ENCODE measurements at regions not wholly inside any gene's neighbourhood (a gene's known extent, or its start where the extent isn't known, plus 50 kb on each side); places are given as distances from the start of the nearest gene placed in this dataset.

DNA sequence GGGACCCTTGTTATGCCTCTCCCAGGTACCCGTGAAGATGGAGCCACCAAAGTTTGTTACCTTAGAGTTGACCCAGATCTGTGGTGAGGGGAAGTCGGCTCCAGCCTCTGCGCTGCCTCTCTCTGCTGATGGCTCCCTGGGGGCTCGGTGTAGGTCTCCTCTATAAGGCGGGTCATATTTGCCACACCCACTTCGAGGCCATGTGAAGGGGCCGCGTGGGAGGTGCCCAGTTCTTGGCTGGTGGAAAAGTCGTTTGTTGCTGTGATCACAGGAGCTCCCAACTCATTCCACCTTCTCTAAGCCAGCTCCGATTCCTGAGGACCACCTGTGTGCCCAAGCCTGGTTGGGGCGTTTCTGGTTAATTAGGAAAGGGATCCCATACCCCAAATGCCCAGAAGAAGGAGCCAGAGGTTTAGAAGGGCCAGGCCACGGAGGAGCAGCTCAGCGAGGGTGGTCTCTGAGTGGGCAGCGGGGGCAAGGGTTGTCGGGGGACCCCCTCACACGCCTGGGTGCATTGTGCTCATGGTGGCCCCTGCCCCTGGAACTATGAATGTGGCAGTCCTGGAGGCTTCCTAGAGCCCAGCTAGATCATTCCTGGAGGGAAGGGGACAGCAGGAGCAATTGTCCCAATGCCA is 296.5 kb downstream of the ZNF536 start:
- no peak overlapping the region for H3K4me3 ChIP-seq
- H3K4me1 ChIP-seq (ENCODE audit: low read depth), result peaks cover 5% of the 10 kb centered on the region
- H3K27me3 ChIP-seq, result peaks cover 48% of the 10 kb centered on the region
- H3K36me3 ChIP-seq, result no peaks in the 10 kb centered on the region
- TF ChIP-seq, protein P1, sequence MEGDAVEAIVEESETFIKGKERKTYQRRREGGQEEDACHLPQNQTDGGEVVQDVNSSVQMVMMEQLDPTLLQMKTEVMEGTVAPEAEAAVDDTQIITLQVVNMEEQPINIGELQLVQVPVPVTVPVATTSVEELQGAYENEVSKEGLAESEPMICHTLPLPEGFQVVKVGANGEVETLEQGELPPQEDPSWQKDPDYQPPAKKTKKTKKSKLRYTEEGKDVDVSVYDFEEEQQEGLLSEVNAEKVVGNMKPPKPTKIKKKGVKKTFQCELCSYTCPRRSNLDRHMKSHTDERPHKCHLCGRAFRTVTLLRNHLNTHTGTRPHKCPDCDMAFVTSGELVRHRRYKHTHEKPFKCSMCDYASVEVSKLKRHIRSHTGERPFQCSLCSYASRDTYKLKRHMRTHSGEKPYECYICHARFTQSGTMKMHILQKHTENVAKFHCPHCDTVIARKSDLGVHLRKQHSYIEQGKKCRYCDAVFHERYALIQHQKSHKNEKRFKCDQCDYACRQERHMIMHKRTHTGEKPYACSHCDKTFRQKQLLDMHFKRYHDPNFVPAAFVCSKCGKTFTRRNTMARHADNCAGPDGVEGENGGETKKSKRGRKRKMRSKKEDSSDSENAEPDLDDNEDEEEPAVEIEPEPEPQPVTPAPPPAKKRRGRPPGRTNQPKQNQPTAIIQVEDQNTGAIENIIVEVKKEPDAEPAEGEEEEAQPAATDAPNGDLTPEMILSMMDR (IDR thresholded peaks at IDR 0.05; ENCODE audit: low read depth, low read length), result no peak
- no peak for DNase-seq (ENCODE audit: low read depth in 1 of 2, low spot score in 1 of 2)
- no peaks in the 10 kb centered on the region for H3K9me3 ChIP-seq (ENCODE audit: low read depth)
- no peak overlapping the region for H3K27ac ChIP-seq

DNA sequence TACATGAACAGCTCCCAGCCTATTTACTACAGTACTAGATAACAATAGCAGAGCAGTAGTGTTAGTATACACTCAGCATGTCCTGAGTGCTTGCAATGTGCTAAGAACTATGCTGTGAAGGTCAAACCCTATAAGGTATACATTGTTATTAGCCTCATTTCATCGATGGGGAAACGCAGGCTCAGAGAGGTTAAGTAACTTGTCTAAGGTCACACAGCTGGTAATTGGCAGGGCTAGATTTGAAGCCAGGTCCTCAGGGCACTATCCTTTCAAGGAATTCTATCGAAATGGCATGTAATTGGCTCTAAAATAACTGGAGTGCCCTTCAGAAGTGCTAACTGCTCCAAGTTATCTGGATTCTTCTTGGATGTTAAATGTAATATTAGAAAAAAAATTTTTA is 295.6 kb downstream of the ZNF536 start:
- no peak overlapping the region for H3K4me3 ChIP-seq
- TF ChIP-seq, protein P1 (IDR thresholded peaks at IDR 0.05; ENCODE audit: low read depth, low read length), result no peak
- H3K27me3 ChIP-seq, result peaks cover 39% of the 10 kb centered on the region
- no peak overlapping the region for H3K27ac ChIP-seq
- peaks cover 5% of the 10 kb centered on the region for H3K4me1 ChIP-seq (ENCODE audit: low read depth)
- no peaks in the 10 kb centered on the region for H3K36me3 ChIP-seq
- DNase-seq (ENCODE audit: low read depth in 1 of 2, low spot score in 1 of 2), result no peak
- H3K9me3 ChIP-seq (ENCODE audit: low read depth), result no peaks in the 10 kb centered on the region

DNA sequence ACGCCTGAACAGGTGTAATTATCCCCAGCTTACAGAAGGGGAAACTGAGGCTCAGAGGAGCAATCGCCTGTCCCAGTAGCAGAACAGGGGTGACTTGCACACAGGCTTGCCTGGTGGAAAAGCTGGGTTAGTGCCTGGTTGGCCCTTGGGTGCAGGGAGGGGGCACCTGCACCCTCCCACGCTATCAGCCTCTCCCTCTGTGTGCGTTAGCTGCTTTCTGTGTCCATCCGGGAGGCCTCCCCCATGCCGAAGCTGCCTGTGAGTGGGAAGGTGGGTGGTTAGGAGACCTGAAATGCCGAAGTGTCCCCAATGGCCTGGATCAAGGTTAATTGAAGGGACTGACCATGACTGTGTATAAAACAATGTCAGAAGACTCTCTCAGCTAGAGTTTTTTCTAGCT is 295.0 kb downstream of the ZNF536 start:
- H3K9me3 ChIP-seq (ENCODE audit: low read depth), result no peaks in the 10 kb centered on the region
- H3K27ac ChIP-seq, result no peak overlapping the region
- no peaks in the 10 kb centered on the region for H3K36me3 ChIP-seq
- TF ChIP-seq, protein P1 (IDR thresholded peaks at IDR 0.05; ENCODE audit: low read depth, low read length), result no peak
- peaks cover 5% of the 10 kb centered on the region for H3K4me1 ChIP-seq (ENCODE audit: low read depth)
- no peak overlapping the region for H3K4me3 ChIP-seq
- no peak for DNase-seq (ENCODE audit: low read depth in 1 of 2, low spot score in 1 of 2)
- peaks cover 34% of the 10 kb centered on the region for H3K27me3 ChIP-seq

DNA sequence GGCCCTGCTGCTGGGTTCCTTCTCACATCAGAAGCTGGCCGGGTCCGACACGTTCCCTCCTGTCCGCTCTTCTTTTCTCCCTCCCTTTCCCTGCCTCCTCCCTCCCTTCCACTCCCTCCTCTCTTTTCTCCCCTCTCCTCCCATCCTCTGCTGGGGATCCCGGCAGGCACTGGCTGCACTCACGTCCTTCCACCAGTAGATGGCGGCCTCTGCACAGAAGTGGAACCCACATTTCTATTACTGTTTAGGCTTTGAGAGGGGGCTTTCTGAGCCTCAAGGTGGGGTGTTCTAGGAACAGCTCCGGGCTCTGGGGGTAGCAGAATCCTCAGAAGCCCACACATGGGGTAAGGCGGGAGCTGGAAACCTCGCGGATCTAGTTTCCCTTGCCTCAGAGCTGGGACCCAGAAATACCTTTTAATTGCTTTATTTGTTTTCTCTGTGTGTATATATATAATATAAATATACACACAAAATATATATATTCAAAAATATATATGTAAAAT is 294.2 kb downstream of the ZNF536 start:
- Histone ChIP-seq H3K27me3 (peaks cover 28% of the 10 kb centered on the region), H3K4me1 (ENCODE audit: low read depth) (no peaks in the 10 kb centered on the region), H3K36me3 (no peaks in the 10 kb centered on the region), H3K4me3 (no peak overlapping the region), H3K9me3 (ENCODE audit: low read depth) (no peaks in the 10 kb centered on the region), H3K27ac (no peak overlapping the region)
- DNase-seq (ENCODE audit: low read depth in 1 of 2, low spot score in 1 of 2), result peak; percentile 36 to 69
- TF ChIP-seq, protein P1 (IDR thresholded peaks at IDR 0.05; ENCODE audit: low read depth, low read length), result peak; percentile 98

DNA sequence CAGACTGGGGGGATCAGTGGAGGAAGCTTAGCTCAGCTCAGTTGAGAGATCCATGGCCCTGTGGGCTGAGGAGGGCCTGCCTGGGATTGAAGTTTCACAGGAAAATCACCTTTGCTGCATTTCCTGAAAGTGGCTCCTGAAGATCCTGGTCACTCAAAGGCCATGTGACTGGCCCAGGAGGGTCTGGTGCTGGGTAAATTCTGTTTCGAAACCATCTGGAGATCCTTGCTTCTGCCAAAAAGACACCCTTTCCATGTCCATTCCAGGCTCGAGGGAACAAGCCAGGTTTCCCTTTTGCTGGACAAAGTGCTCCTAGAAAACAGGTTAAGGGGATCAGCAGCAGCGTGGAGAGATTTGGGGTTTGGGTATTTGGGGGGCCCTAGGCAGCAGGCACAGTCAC is 293.3 kb downstream of the ZNF536 start:
- TF ChIP-seq, protein P1 (IDR thresholded peaks at IDR 0.05; ENCODE audit: low read depth, low read length), result no peak
- Histone ChIP-seq H3K27ac (no peak overlapping the region), H3K9me3 (ENCODE audit: low read depth) (no peaks in the 10 kb centered on the region), H3K36me3 (no peaks in the 10 kb centered on the region), H3K27me3 (peaks cover 23% of the 10 kb centered on the region), H3K4me1 (ENCODE audit: low read depth) (no peaks in the 10 kb centered on the region), H3K4me3 (no peak overlapping the region)
- DNase-seq (ENCODE audit: low read depth in 1 of 2, low spot score in 1 of 2), result no peak
